GM19468 (cell line): ENCODE measurements at regions not wholly inside any gene's neighbourhood (a gene's known extent, or its start where the extent isn't known, plus 50 kb on each side); places are given as distances from the start of the nearest gene placed in this dataset.
"Not testable (repeated sequence)": the region's sequence is repeated elsewhere in the genome, so short reads cannot be mapped to it uniquely, and the experiment has no call there.

Experiments
- ATAC-seq: cut with Tn5 transposase; IDR thresholded peaks from one replicate; pipeline ENCODE4 v1.9.1; 2021; ENCODE audit warnings: mild to moderate bottlenecking, moderate library complexity, moderate number of reproducible peaks; ENCODE audit not compliant: unreplicated experiment; ENCODE audit errors: extremely low read depth

DNA sequence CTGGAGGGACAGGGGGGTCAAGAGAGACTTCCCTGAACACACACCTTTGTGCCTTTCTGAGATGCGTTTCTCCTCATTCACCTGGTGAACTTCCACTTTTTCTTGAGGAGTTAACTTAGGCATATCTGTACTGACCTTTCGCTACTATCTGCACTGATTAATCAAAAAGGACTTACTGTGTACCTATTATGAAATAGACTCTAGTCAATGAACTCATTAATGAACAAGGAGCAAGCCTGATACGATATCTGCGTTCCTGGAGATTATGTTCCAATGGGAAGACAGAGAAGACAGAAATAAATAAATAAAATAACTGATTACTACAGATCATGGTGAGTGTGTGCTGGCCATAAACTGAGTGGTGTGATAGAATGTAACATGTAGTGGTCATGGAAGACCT is 157.2 kb upstream of the TBL1XR1 start:
- ATAC-seq = no peak

DNA sequence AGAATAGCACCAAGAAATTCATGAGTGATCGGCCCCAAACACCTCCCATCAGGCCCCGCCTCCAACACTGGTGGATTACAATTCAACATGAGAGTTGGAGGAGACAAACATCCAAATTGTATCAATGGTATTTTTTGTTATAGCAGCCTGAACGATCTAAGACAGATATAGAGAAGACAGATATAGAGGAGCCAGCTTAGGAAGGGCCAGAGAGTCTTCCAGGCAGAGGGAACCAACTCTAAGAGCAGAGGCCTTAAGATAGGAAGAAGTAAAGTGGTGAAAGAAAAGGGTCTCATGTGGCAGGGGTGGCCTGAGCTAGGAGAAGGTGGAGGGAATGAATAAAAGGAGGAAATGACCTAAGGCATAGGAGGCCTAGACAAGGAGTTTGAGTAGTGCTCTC is 158.8 kb upstream of the TBL1XR1 start:
- ATAC-seq = no peak

DNA sequence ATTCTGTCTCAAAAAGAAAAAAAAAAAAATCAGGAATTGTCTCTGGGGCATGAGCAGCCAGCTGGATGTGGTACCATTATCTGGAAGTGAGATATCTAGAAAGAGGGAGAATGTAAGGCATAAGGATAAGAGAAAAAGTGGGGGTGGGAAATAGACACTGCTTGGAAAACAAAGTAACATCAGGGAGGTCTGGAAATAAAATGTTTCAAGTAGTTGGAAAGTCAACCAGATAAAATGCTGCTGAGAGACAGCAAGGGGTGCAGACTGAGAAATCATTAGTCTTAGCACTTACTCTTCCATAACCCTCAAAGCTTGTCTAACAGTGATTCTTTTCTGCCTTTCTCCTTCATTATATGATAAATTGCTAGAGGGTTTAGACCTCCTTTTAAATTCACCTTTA is 159.7 kb upstream of the TBL1XR1 start:
- ATAC-seq = no peak

DNA sequence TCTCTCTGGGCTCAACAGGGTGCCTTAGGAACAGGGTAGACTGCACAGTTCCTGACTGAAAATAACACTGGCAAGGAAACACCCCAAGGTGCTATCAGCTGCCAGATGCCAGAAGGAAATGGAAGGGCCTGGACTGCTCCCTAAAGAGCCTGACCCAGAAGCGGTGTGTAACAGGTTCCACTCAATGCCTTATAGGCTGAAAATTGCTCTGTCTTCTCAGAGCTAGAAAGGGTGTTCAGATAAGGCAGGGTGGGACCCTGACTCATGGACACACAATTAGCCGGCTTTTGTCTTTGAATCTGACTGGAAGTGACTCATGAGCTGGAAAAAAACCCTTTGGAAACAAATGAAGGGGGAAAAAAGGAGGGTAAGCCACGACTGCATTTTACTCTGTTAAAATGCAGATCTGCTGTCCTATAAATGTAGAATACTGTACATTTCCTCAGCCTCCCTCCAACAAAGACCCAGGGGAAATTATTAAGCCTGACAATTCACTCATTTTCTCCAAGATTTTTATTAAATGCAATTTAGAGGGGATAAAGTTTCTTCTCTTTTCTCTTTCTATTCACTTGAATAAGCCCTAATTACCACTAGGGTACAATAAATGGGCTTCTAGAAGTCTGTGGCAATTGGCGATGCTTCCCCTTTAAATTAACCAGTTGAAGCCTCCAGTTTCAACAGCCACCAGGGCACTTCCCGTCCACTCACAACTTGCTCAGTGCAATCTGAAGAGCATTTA is 160.2 kb upstream of the TBL1XR1 start:
- no peak for ATAC-seq

DNA sequence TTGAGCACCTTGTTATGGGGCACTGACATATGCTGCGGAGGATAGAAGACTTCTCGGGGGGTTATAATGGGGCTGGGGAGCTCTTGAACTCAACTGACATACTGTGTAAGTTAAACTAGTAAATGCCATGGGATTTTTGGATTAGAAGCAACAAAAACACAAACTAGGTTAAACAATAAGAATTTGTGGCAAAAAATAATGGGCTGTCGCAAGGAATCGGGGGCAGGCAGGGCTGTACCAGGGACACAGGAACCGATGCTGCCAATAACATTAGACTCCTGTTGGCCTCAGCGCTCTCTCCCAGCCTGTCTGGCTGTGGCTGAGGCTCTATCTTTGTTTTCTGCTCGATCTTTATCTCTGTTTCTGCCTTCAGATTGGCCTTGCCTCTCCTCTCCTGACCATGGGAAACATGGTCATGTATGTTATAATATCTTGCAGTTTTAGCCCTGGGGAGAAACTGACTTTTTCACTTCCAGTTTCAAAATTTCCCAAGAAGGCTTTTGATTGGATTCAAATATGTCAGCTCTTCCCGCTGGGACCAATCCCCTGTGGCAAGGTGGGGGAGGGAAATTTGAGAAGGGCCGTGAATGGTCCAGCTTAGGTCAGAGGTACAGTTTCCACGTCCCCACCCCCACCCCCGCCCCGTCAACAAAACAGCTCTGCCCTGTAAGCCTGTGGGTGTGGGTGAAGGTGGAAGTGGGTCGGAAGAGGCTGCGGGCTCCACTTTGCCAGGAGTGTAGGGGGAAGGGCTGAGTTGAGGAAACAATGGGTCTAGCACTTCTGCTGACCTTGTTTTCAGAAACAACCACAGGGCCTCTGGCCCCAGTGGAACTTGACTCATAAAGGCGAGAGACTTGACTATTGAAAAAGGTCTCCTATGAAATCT is 161.1 kb upstream of the TBL1XR1 start:
- ATAC-seq = peak; percentile 14

DNA sequence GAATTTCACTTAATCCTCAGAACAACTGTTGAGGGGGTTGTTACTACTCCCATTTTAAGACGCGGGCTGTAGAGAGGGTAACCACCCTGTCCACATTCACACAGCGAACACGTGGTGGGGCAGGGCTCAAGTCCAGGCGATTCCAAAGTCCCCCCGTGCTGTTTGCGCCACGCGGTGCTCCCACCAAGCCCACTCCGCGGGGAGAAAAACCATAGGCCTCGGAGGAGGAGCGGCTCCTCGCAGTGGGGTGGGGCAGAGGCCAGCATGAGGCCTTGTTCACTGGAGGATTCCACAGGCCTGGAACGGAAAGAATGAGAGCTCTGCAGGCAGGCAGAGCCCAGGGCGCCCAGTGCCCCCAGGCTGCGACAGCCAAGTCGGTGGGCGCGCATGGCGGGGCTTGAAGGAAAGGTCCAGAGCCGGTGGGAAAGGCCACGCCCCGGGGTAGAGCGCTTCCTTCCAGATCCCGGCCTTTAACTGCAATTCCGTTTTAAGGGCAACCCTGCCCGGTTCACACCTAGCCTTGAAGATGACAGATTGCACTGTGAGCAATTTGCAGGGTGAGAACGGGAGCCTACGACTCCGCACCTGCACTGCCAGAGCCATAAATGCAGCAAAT is 161.8 kb upstream of the TBL1XR1 start:
- no peak for ATAC-seq

DNA sequence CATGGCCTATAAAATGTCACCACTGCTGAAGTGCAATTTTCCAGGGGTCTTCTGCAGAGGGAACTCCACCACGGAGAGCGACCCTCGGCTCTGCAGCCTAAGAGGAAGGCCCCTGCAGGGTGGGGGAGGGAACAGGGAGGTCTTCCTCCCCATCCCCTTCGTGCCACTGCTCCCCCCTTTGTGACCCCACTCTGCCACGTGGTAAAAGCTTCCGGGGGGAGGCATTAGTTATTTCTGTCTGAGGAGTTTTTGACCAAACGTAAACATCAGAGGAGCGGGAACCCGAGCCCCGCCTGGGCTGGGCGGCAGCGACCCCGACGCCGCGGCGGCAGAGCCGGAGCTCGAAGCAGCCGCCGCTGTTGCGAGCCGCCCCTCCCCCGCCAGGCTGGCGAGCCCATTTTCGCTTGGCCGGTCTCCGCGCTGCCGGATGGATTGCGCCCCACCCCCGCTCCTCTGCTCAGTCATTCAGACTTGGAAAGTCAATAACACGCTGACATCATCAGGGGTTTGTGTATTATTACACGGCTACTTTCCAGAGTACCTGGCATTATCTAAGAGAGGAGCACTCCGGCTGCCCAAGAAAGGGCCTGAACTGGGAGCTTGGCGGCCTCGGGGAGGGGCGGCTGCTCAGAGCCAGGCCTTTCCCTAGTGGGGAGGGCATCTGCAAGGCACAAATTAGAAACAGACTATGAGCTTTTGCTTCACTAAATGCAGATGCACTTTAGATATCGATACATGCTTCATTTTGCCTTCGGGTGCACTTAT is 162.5 kb upstream of the TBL1XR1 start:
- peak; percentile 65 for ATAC-seq

DNA sequence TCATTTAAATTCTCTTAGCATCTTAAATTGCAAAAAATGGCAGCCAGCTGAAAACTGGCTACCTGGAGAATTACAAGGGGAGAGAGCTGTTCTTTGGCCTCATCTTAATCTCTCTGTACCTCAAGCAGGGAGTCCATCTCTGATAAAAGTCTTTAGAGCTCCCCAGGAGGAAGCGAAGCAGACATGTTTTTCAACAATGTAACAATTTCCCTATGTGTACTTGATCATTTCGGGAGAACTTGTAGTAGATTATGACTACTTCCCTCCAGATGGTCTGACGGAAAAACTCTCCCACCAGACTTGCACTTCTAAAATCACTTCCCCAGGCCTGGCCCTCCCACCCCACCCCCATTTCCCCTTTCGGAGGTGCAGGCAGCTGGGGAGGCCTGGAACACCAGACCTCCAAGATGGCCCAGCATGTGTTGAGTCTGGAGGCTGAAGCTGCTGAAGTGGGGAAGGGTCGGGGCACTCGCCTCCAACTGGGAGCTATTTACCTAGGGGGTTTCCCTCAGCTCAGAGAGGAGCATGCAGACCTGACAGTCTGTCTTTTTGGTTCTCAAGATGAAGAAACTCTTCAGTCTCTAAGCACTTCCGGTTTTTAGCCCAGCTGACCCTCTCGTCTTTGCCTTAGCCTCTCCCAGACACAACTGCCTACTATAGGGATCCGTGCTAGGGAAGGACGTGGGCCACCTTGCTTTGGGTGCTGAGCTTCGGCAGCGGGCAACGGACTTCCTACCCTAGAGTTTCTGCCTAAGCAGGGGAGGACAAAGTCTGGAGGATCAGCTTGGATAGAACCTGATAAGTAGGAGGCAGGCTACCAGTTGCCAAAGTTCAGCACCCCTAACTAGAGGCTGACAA is 164.0 kb upstream of the TBL1XR1 start:
- ATAC-seq = no peak

DNA sequence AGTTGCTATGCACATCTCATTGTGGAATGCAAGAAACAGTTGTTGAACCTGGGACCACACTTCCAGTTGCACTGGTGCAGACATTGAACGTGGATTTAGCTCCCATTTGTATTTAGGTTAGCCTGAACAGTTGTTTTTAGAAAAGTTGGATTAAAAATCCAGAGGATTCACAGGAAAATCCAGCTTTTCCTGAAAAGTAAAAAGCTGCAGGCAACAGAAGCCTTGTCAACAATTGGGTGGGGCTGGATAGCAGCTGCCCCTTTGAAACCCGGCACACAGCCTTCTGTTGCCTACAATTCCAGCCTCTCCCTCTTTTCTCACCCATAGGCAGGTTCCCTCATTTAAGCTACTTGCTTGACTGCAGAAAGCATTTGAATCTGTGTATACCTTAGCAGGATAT is 165.3 kb upstream of the TBL1XR1 start:
- ATAC-seq = no peak

DNA sequence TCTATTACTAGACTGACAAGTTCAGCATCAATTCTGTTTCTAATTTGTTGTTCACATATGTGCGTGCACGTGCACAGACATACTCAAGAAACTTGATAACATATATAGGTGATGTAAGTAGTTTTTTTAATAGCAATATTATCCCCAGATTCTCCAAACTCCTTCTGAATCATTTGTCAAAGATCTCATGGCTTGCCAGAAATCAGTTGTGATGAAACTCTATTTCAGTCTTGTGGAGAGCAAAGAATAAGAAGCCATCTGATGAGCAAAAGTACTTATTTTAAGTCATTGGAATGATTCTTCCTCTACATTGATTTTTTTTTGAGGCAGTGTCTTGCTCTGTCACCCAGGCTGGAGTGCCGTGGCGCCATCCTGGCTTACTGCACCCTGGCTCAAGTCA is 167.0 kb upstream of the TBL1XR1 start:
- no peak for ATAC-seq

DNA sequence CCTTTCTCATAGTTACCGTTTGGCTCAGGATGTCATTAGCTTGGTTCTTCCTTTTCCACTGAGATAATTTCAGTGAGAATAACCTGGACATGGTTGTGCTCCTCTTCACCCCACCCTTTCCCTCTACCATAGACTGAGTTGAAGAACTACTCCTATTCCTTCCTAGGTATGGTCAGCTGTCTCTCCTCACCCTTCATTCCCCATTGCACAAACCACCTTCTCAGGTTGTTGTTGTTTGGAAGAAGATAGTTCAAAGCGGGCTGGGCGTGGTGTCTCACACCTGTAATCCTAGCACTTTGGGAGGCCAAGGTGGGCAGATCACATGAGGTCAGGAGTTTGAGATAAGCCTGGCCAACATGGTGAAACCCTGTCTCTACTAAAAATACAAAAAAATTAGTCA is 168.0 kb upstream of the TBL1XR1 start:
- not testable (repeated sequence) for ATAC-seq

DNA sequence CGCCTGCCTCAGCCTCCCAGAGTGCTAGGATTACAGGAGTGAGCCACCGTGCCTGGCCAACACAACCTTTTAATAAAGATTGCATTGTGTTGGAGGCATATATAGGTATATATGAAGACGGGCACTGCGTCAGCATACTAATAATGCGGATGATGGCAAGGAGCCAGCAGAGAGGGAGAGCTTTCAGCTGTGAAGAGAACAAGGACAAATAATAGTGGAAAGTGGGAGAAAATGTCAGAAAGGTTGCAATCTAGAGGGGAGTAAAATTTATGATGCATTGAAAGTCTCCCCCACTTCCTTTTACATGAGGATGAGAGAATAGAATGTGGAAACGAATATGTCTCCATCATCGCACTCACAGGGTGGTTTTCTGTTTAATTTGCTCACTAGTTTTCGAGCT is 170.5 kb upstream of the TBL1XR1 start:
- no peak for ATAC-seq

DNA sequence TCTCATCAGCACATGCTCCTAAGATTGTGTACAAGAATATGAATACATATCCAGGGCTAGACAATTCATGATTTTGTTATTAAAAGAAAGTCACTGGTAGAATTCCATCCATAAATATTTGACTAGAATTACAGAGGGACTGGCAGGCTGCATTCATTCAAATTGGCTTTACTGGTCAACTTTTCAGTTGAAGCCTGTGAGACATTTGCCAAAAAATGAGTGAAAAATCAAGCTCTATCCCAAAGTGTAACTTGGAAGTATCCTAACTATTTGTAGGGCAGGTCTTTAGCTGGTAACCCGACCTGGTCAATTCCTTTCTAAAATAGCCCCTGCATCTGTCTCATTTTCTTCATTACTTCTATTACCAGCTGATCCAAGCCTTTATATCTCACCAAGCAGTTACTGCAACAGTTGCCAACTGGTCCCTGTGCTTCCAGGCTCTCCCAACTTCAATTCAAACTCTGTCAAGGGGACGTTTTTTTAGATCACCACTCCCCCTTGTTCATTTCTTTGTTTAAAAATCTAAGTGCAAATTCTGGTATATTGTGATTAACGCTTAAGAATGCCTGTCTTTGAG is 173.1 kb upstream of the TBL1XR1 start:
- no peak for ATAC-seq

DNA sequence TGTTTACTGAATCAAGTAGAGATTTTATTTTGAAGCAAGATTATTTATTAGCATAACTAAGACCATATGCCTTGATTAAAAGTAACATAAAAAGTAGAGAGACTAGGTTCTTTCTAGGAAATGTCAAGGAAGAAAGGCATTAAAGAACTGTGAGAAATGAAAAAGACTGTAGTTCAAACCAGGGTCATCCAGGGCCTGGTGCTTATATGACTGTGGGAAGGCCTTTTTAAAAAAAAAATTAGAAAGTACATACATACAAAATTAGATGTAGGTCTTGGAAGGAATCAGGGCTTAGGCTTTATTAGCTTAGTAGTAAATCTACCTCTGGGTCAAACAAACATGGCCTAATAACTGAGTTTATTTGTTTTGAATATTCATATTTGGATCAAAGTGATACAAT is 173.9 kb upstream of the TBL1XR1 start:
- no peak for ATAC-seq

DNA sequence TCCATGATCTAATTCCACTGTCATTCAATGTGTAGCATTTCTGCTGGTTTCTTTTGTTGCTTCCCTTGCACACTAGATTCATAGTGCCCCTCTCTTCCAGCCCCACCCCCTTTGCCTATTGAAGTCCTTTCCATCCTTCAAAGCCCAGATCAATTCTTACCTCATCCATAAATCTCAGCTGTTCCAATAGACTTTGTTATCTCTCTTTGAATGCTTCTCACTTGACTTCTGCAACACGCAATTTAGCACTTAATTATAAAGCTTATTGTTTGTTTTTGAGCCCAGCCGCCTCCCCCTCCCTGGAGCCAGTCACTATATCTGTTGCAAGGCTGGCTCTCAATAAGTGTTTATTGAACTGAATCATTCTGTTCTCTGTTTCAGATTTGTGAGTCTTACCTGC is 174.6 kb upstream of the TBL1XR1 start:
- no peak for ATAC-seq

DNA sequence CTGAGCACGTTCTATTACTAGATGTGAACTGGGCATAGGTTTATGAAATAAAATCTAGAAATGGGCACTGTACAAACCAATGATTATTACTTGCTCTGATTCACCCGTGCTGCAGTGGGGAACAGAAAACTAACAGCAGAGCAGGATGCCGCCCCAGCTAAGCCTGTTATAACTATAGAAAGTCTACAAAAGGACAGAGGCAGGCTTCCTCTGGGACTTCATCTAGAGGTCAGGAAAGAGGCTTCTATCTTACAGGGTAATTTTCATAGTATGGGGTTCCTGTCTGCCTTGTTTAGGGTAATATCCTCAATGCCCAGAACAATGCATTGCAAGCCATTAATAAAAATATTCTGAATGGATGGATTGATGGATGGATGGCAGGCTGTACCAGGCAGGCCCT is 177.0 kb upstream of the TBL1XR1 start:
- no peak for ATAC-seq

DNA sequence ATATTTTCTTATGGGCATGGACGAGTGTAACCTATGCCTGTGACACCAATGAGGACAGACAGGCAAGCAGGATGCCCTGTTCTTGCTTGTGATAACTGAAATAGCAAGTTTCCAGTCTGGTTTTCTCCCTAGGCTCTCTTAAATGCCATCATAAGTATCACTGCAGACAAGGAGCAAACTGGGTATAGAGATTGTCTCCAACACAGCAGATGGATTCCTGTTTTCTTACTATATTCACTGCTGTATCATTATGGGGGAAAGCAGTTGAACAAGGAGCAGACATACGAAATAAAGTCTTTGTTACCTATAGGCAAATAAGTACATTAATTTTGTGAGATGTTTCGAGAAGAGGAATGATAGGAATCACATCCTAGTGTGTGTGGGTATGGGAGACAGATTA is 178.0 kb upstream of the TBL1XR1 start:
- no peak for ATAC-seq

DNA sequence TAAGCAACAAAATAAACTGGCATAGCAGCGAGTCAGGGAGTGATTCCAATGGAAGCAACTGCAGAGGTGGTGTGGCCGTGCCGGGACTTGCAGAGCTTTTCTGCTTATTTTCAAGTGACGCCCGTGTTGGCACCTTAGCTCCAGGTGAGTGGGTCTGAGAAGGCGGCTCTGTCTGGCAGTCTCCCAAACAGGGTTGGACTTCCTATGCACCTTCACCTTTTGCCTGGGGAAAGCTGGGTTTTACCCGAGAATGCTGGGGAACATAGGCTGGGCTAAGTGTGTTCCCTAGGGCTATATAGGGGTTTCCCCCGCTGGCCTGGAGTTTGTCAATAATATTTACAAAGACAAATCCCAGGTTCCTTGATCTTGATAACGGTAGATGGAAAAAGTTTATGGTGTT is 179.9 kb upstream of the TBL1XR1 start:
- no peak for ATAC-seq

DNA sequence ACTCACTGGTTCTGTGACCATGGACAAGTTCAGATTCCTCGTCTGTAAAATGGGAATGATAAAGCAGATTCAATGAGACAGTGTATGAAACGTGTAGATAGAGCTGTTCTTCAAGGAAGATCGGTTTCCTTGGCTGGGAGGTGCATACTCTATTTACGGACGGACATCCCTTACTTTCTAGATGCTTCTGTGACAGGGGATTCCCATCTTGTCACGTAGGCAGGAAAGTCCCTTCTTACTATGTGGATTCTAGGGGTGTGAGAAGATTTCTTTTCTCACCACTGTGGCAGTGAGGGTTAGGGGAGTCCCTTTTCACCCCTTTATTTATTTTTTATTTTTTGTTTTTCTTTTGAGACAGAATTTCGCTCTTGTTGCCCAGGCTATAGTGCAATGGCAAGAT is 180.9 kb upstream of the TBL1XR1 start:
- peak; percentile 48 for ATAC-seq
